ENCODE measurements at regions not wholly inside any gene's neighbourhood (a gene's known extent, or its start where the extent isn't known, plus 50 kb on each side); places are given as distances from the start of the nearest gene placed in this dataset.

- in situ Hi-C loops (cut with MboI; ENCODE audit: low pct_unique_long_range_greater_than_20kb, low sequenced_read_pairs, unreplicated experiment): no loop called here
- TF ChIP-seq CTCF (IDR thresholded peaks at IDR 0.05; ENCODE audit: extremely low read depth, insufficient read depth, missing control alignments): no peak
- DNase-seq (ENCODE audit: low spot score): no peak
These were observed 199.5 kb upstream of the NLRP1 start for GRCh38 chr17:5783851-5784250.

GRCh38 chr17:5784791-5785190 lies 200.5 kb upstream of the NLRP1 start:
- no peak for DNase-seq (ENCODE audit: low spot score)
- in situ Hi-C loops (cut with MboI; ENCODE audit: low pct_unique_long_range_greater_than_20kb, low sequenced_read_pairs, unreplicated experiment): no loop called here
- TF ChIP-seq CTCF (IDR thresholded peaks at IDR 0.05; ENCODE audit: extremely low read depth, insufficient read depth, missing control alignments): no peak

GRCh38 chr17:5785338-5785737 lies 201.0 kb upstream of the NLRP1 start:
- in situ Hi-C loops (cut with MboI; ENCODE audit: low pct_unique_long_range_greater_than_20kb, low sequenced_read_pairs, unreplicated experiment): no loop called here
- no peak for TF ChIP-seq CTCF (IDR thresholded peaks at IDR 0.05; ENCODE audit: extremely low read depth, insufficient read depth, missing control alignments)
- DNase-seq (ENCODE audit: low spot score): peak; percentile 45

- TF ChIP-seq CTCF (IDR thresholded peaks at IDR 0.05; ENCODE audit: extremely low read depth, insufficient read depth, missing control alignments): no peak
- peak; percentile 49 for DNase-seq (ENCODE audit: low spot score)
- in situ Hi-C loops (cut with MboI; ENCODE audit: low pct_unique_long_range_greater_than_20kb, low sequenced_read_pairs, unreplicated experiment): no loop called here
These were observed 201.7 kb upstream of the NLRP1 start for GRCh38 chr17:5785867-5786509.

- TF ChIP-seq CTCF (IDR thresholded peaks at IDR 0.05; ENCODE audit: extremely low read depth, insufficient read depth, missing control alignments): no peak
- no peak for DNase-seq (ENCODE audit: low spot score)
- in situ Hi-C loops (cut with MboI; ENCODE audit: low pct_unique_long_range_greater_than_20kb, low sequenced_read_pairs, unreplicated experiment): no loop called here
These were observed 202.2 kb upstream of the NLRP1 start for GRCh38 chr17:5786510-5786875.

GRCh38 chr17:5788266-5788900 lies 204.1 kb upstream of the NLRP1 start:
- DNase-seq (ENCODE audit: low spot score): no peak
- no peak for TF ChIP-seq CTCF (IDR thresholded peaks at IDR 0.05; ENCODE audit: extremely low read depth, insufficient read depth, missing control alignments)
- in situ Hi-C loops (cut with MboI; ENCODE audit: low pct_unique_long_range_greater_than_20kb, low sequenced_read_pairs, unreplicated experiment): no loop called here

Measured in GM13977 (cell line).